HUDEP-2 (cell line): ENCODE measurements at regions not wholly inside any gene's neighbourhood (a gene's known extent, or its start where the extent isn't known, plus 50 kb on each side); places are given as distances from the start of the nearest gene placed in this dataset.

Experiments used
- DNase-seq, 76 experiments: peaks; one replicate each; lab custom pipeline; 2025; ENCODE audit not compliant: unreplicated experiment in 76 of 76; lab: John Stamatoyannopoulos, UW

DNA sequence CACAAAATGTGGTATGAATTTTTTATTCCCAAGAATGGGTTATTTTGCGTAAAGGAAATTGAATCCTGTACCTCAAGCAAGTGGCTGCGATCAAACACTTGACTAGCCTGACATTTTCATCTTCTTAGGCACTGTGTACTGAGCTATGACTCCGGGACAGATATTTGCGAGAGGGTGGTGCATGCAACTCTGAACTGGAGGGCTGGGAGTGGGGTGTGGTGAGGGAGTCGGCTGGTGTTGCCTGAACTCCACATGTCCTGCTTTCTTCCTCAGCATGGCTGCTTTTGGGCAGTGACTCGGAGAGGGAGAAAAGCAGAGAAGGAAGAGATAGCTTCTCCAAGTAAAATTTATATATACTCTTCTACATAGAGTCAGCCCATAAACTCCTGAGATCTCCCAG is 68.5 kb upstream of the GATB start:
- no peak for DNase-seq

DNA sequence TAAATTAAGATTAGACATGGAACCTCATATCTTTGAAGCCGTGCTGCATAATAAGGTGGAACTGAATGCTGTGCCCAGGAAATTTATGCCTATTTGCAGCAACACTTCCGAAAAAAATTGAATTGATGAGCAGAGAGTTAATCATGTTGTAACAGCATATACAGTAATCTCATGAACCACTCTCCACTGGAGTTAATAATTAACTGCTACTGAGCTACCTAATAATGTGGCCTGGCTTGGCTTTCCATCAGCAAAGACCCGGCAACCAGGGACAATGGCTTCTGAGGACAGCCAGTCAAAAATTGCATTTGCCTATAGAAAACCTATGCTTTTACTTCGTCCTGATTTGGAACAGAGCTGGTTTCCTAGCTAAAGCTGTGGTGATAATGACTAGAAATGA is 63.8 kb upstream of the GATB start:
- DNase-seq = no peak

DNA sequence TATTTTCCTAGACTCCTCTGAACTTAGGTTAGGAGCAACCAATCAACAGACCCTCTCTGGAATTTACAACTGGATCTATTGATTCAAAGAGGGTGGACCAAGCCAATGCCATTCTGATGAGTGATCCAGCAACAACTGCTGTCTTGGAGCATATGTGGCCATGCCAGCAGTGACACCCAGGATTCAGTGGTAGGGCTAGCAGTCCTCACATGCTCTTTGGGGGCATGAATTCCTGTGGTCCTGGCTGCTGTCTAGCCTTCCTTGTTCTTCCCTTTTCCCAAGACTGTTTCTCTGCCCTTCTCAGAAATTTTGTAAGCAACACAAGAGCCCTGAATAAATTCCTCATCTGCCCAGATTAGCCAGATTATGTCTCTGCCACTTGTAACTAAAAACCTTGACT is 61.5 kb upstream of the GATB start:
- no peak for DNase-seq

DNA sequence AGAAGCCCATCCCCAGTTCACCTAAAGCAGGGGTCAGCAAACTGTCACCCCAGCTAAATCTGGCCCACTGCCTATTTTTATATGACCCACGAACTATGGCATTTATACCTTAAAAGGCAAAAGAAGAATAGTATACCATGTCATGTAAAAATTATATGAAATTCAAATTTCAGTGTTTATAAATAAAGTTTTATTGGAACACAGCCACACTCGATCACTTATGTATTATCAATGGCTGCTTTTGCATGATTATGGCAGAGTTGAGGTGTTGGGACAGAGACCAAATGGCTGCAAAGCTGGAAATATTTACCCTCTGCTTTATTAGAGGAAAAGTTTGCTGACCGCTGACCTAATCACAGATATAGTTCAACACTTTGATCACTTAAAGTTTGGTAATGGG is 59.2 kb upstream of the GATB start:
- DNase-seq = no peak

DNA sequence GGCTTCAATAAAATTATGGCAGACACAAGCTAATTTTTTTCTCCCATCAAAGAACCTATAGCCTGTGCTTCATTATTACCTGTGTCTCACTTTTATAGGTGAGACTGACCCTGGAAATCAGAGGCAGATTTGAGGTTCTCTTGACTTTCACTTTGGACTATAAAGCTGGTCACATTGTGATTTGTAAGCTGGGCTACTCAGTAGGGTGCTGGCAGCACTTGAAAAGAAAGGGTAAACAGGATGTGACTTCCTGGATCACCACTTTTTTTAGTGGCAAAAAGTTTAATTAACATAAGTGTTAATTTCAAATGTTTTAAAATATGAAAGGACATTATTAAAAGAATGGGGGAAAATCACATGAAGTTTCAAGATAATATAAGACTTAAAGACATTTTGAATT is 50.6 kb upstream of the GATB start:
- DNase-seq = no peak
